ENCODE measurements at regions not wholly inside any gene's neighbourhood (a gene's known extent, or its start where the extent isn't known, plus 50 kb on each side); places are given as distances from the start of the nearest gene placed in this dataset.

- no peak for DNase-seq
These were observed 56.9 kb upstream of the SIMC1 start for GRCh38 chr5:176181271-176181855.

- peak; percentile 22 to 52 for DNase-seq
These were observed 54.7 kb upstream of the SIMC1 start for GRCh38 chr5:176183321-176184074.

- no peak for DNase-seq
These were observed 53.6 kb upstream of the SIMC1 start for GRCh38 chr5:176184608-176185132.

- DNase-seq = peak; percentile 66 to 73
These were observed 53.0 kb upstream of the SIMC1 start for GRCh38 chr5:176185133-176185733.

- no peak for DNase-seq
These were observed 52.1 kb upstream of the SIMC1 start for GRCh38 chr5:176186107-176186506.

GRCh38 chr5:176187276-176188062 lies 50.8 kb upstream of the SIMC1 start:
- DNase-seq = no peak

- DNase-seq = no peak
These were observed 50.1 kb upstream of the SIMC1 start for GRCh38 chr5:176188085-176188484.

All from AML-193 (cell line).